ENCODE measurements at regions not wholly inside any gene's neighbourhood (a gene's known extent, or its start where the extent isn't known, plus 50 kb on each side); places are given as distances from the start of the nearest gene placed in this dataset.

DNA sequence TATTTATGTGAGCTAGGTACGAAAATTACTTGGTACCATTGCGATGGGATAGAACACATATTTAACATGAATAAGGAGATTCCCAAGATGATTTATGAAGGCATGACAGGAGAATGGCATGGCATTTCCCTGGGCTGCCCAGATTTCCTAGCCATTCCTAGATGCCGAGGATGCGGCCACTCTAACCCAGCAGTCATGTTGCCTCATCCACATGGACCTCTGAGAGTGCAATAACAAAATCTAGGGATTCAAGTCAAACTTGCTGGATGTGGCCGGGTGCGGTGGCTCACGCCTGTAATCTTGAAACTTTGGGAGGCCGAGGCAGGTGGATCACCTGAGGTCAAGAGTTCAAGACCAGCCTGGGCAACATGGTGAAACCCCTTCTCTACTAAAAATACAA lies 110.8 kb upstream of the ARL4C start:
- no peak overlapping the region for H3K4ac ChIP-seq (ENCODE audit: low read depth, low read length)
- H3K4me2 ChIP-seq (ENCODE audit: low read length), result no peak overlapping the region
- H3K36me3 ChIP-seq (ENCODE audit: control insufficient read depth in 1 of 2, insufficient read depth in 2 of 2, low read length in 2 of 2), result no peaks in the 10 kb centered on the region
- no peak overlapping the region for H3K18ac ChIP-seq (ENCODE audit: low read length)
- no peak overlapping the region for H3K27ac ChIP-seq (ENCODE audit: low read depth, low read length)
- H2BK120ac ChIP-seq (ENCODE audit: insufficient read depth, low read length, poor library complexity), result no peak overlapping the region
- no peak overlapping the region for H2AK5ac ChIP-seq (ENCODE audit: low read length)
- H3K4me3 ChIP-seq (ENCODE audit: low read depth, low read length), result no peak overlapping the region
- no peaks in the 10 kb centered on the region for H3K79me1 ChIP-seq (ENCODE audit: low read length)
- no peak overlapping the region for H3K23ac ChIP-seq (ENCODE audit: low read length)
- H4K12ac ChIP-seq (ENCODE audit: low read depth, low read length), result no peak overlapping the region
- no peak overlapping the region for H3K9ac ChIP-seq (ENCODE audit: low read length)
- H2BK5ac ChIP-seq (ENCODE audit: low read depth, low read length, poor library complexity), result no peak overlapping the region
- no peaks in the 10 kb centered on the region for H3K4me1 ChIP-seq (ENCODE audit: control insufficient read depth in 1 of 2, insufficient read depth in 2 of 2, low read length in 2 of 2)
- no peak overlapping the region for H4K91ac ChIP-seq (ENCODE audit: low read depth, low read length)
- H3K9me3 ChIP-seq (ENCODE audit: insufficient read depth, low read depth, low read length), result no peaks in the 10 kb centered on the region
- peak in 1 of 2 donors; percentile 72 for DNase-seq
- H3K27me3 ChIP-seq (ENCODE audit: insufficient read depth, low read length), result no peaks in the 10 kb centered on the region
- no peak overlapping the region for H4K8ac ChIP-seq (ENCODE audit: low read depth, low read length)
- no CpG with 5 or more reads among the region's 8 CpGs for WGBS (ENCODE audit: extremely low coverage, insufficient coverage, insufficient read length)
- H2AFZ ChIP-seq (ENCODE audit: insufficient read depth, low read length, poor library complexity), result no peak overlapping the region
- H3K79me2 ChIP-seq (ENCODE audit: control insufficient read depth, insufficient read depth, low read length, poor library complexity), result no peaks in the 10 kb centered on the region
- no peak overlapping the region for H3K14ac ChIP-seq (ENCODE audit: low read length)
- no peak overlapping the region for H2BK12ac ChIP-seq (ENCODE audit: low read length)

DNA sequence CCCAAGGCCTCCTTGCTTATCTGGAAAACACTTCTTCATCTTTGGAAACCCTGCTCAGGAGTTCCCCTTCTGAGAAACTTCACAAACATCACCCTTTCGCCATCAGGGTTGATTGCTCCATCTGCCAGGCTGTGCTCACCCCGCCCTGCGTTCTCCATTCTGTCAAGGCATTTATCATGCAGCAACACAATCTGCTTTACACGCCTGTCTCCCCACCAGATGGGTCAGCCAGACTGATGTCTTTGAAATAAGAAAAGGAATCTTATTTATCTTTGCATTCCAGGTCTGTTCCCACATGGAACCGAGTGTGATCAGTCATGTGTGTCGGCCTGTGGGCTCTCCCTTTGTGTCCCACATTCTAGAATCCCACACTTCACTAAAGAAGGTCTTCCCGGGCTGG lies 110.0 kb upstream of the ARL4C start:
- no peak overlapping the region for H3K23ac ChIP-seq (ENCODE audit: low read length)
- no peak overlapping the region for H2BK5ac ChIP-seq (ENCODE audit: low read depth, low read length, poor library complexity)
- no peak overlapping the region for H2AFZ ChIP-seq (ENCODE audit: insufficient read depth, low read length, poor library complexity)
- no peak overlapping the region for H4K8ac ChIP-seq (ENCODE audit: low read depth, low read length)
- peak; percentile 9 to 70 for DNase-seq
- no peak overlapping the region for H3K18ac ChIP-seq (ENCODE audit: low read length)
- H3K4me3 ChIP-seq (ENCODE audit: low read depth, low read length), result no peak overlapping the region
- H3K4me2 ChIP-seq (ENCODE audit: low read length), result no peak overlapping the region
- H4K12ac ChIP-seq (ENCODE audit: low read depth, low read length), result no peak overlapping the region
- H3K9me3 ChIP-seq (ENCODE audit: insufficient read depth, low read depth, low read length), result no peaks in the 10 kb centered on the region
- no peak overlapping the region for H2AK5ac ChIP-seq (ENCODE audit: low read length)
- no peak overlapping the region for H4K91ac ChIP-seq (ENCODE audit: low read depth, low read length)
- H3K4me1 ChIP-seq (ENCODE audit: control insufficient read depth in 1 of 2, insufficient read depth in 2 of 2, low read length in 2 of 2), result no peaks in the 10 kb centered on the region
- H3K27ac ChIP-seq (ENCODE audit: low read depth, low read length), result no peak overlapping the region
- H3K14ac ChIP-seq (ENCODE audit: low read length), result no peak overlapping the region
- no peaks in the 10 kb centered on the region for H3K36me3 ChIP-seq (ENCODE audit: control insufficient read depth in 1 of 2, insufficient read depth in 2 of 2, low read length in 2 of 2)
- no peak overlapping the region for H2BK120ac ChIP-seq (ENCODE audit: insufficient read depth, low read length, poor library complexity)
- no CpG with 5 or more reads among the region's 7 CpGs for WGBS (ENCODE audit: extremely low coverage, insufficient coverage, insufficient read length)
- H3K79me1 ChIP-seq (ENCODE audit: low read length), result no peaks in the 10 kb centered on the region
- H3K79me2 ChIP-seq (ENCODE audit: control insufficient read depth, insufficient read depth, low read length, poor library complexity), result no peaks in the 10 kb centered on the region
- no peaks in the 10 kb centered on the region for H3K27me3 ChIP-seq (ENCODE audit: insufficient read depth, low read length)
- no peak overlapping the region for H3K9ac ChIP-seq (ENCODE audit: low read length)
- H2BK12ac ChIP-seq (ENCODE audit: low read length), result no peak overlapping the region
- H3K4ac ChIP-seq (ENCODE audit: low read depth, low read length), result no peak overlapping the region

DNA sequence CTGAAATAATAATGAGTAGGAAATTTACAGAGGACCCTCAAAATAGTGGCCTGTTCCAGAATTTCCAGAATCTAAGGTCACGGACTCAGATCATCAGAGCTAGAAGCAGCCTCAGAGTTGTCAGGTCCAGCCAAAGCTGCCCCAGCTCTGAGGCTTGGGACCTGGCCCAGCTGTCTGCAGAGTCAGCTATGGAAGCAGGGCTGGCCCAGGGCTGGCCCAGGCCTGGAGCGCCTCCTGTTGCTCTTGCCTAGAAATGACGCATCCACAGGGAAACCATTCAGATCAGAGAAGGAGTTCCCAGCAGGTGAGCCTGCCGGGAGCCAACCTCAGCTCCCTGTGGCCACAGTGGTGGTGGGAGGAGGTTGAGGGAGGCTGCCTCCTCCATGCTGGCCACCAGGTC lies 106.7 kb upstream of the ARL4C start:
- no CpG with 5 or more reads among the region's 4 CpGs for WGBS (ENCODE audit: extremely low coverage, insufficient coverage, insufficient read length)
- Histone ChIP-seq H4K91ac (ENCODE audit: low read depth, low read length) (no peak overlapping the region), H2AK5ac (ENCODE audit: low read length) (no peak overlapping the region)

GRCh38 chr2:234601213-234601612 lies 104.3 kb upstream of the ARL4C start:
- Histone ChIP-seq H3K36me3 (ENCODE audit: control insufficient read depth in 1 of 2, insufficient read depth in 2 of 2, low read length in 2 of 2) (no peaks in the 10 kb centered on the region), H3K9me3 (ENCODE audit: insufficient read depth, low read depth, low read length) (no peaks in the 10 kb centered on the region), H3K4ac (ENCODE audit: low read depth, low read length) (no peak overlapping the region), H3K4me1 (ENCODE audit: control insufficient read depth in 1 of 2, insufficient read depth in 2 of 2, low read length in 2 of 2) (no peaks in the 10 kb centered on the region), H4K8ac (ENCODE audit: low read depth, low read length) (no peak overlapping the region), H4K91ac (ENCODE audit: low read depth, low read length) (no peak overlapping the region), H3K4me3 (ENCODE audit: low read depth, low read length) (no peak overlapping the region), H4K12ac (ENCODE audit: low read depth, low read length) (no peak overlapping the region), H3K9ac (ENCODE audit: low read length) (no peak overlapping the region), H2BK120ac (ENCODE audit: insufficient read depth, low read length, poor library complexity) (no peak overlapping the region), H2BK5ac (ENCODE audit: low read depth, low read length, poor library complexity) (no peak overlapping the region), H2BK12ac (ENCODE audit: low read length) (no peak overlapping the region), H3K27me3 (ENCODE audit: insufficient read depth, low read length) (no peaks in the 10 kb centered on the region), H3K23ac (ENCODE audit: low read length) (no peak overlapping the region), H3K79me1 (ENCODE audit: low read length) (no peaks in the 10 kb centered on the region), H3K14ac (ENCODE audit: low read length) (no peak overlapping the region), H2AFZ (ENCODE audit: insufficient read depth, low read length, poor library complexity) (no peak overlapping the region), H3K18ac (ENCODE audit: low read length) (no peak overlapping the region), H2AK5ac (ENCODE audit: low read length) (no peak overlapping the region), H3K4me2 (ENCODE audit: low read length) (no peak overlapping the region), H3K79me2 (ENCODE audit: control insufficient read depth, insufficient read depth, low read length, poor library complexity) (no peaks in the 10 kb centered on the region), H3K27ac (ENCODE audit: low read depth, low read length) (no peak overlapping the region)
- no peak for DNase-seq
- WGBS (ENCODE audit: extremely low coverage, insufficient coverage, insufficient read length), result no CpG with 5 or more reads among the region's 5 CpGs

More for the DNA sequence above, 106.7 kb upstream of the ARL4C start:
- Histone ChIP-seq H3K4me2 (ENCODE audit: low read length) (no peak overlapping the region), H3K9me3 (ENCODE audit: insufficient read depth, low read depth, low read length) (no peaks in the 10 kb centered on the region), H3K23ac (ENCODE audit: low read length) (no peak overlapping the region), H3K4ac (ENCODE audit: low read depth, low read length) (no peak overlapping the region), H3K14ac (ENCODE audit: low read length) (no peak overlapping the region), H3K36me3 (ENCODE audit: control insufficient read depth in 1 of 2, insufficient read depth in 2 of 2, low read length in 2 of 2) (no peaks in the 10 kb centered on the region), H2BK12ac (ENCODE audit: low read length) (no peak overlapping the region), H2BK120ac (ENCODE audit: insufficient read depth, low read length, poor library complexity) (no peak overlapping the region), H4K12ac (ENCODE audit: low read depth, low read length) (no peak overlapping the region), H3K18ac (ENCODE audit: low read length) (no peak overlapping the region), H3K27me3 (ENCODE audit: insufficient read depth, low read length) (no peaks in the 10 kb centered on the region), H3K4me3 (ENCODE audit: low read depth, low read length) (no peak overlapping the region), H4K8ac (ENCODE audit: low read depth, low read length) (no peak overlapping the region), H3K4me1 (ENCODE audit: control insufficient read depth in 1 of 2, insufficient read depth in 2 of 2, low read length in 2 of 2) (no peaks in the 10 kb centered on the region), H2AFZ (ENCODE audit: insufficient read depth, low read length, poor library complexity) (no peak overlapping the region), H2BK5ac (ENCODE audit: low read depth, low read length, poor library complexity) (no peak overlapping the region), H3K79me2 (ENCODE audit: control insufficient read depth, insufficient read depth, low read length, poor library complexity) (no peaks in the 10 kb centered on the region), H3K9ac (ENCODE audit: low read length) (no peak overlapping the region), H3K27ac (ENCODE audit: low read depth, low read length) (no peak overlapping the region), H3K79me1 (ENCODE audit: low read length) (no peaks in the 10 kb centered on the region)
- no peak for DNase-seq

GRCh38 chr2:234597576-234597861 lies 100.6 kb upstream of the ARL4C start:
- WGBS (ENCODE audit: extremely low coverage, insufficient coverage, insufficient read length), result no CpG with 5 or more reads among the region's 6 CpGs
- H4K12ac ChIP-seq (ENCODE audit: low read depth, low read length), result no peak overlapping the region

More at GRCh38 chr2:234597576-234597861, 100.6 kb upstream of the ARL4C start:
- Histone ChIP-seq H2AFZ (ENCODE audit: insufficient read depth, low read length, poor library complexity) (no peak overlapping the region), H3K4me2 (ENCODE audit: low read length) (no peak overlapping the region), H3K36me3 (ENCODE audit: control insufficient read depth in 1 of 2, insufficient read depth in 2 of 2, low read length in 2 of 2) (no peaks in the 10 kb centered on the region), H3K4ac (ENCODE audit: low read depth, low read length) (no peak overlapping the region), H3K79me1 (ENCODE audit: low read length) (no peaks in the 10 kb centered on the region), H3K79me2 (ENCODE audit: control insufficient read depth, insufficient read depth, low read length, poor library complexity) (no peaks in the 10 kb centered on the region), H3K14ac (ENCODE audit: low read length) (no peak overlapping the region), H2AK5ac (ENCODE audit: low read length) (no peak overlapping the region), H2BK12ac (ENCODE audit: low read length) (no peak overlapping the region), H3K9ac (ENCODE audit: low read length) (no peak overlapping the region), H3K18ac (ENCODE audit: low read length) (no peak overlapping the region), H2BK120ac (ENCODE audit: insufficient read depth, low read length, poor library complexity) (no peak overlapping the region), H4K91ac (ENCODE audit: low read depth, low read length) (no peak overlapping the region), H2BK5ac (ENCODE audit: low read depth, low read length, poor library complexity) (no peak overlapping the region), H3K4me1 (ENCODE audit: control insufficient read depth in 1 of 2, insufficient read depth in 2 of 2, low read length in 2 of 2) (no peaks in the 10 kb centered on the region), H3K27ac (ENCODE audit: low read depth, low read length) (no peak overlapping the region), H3K4me3 (ENCODE audit: low read depth, low read length) (no peak overlapping the region), H4K8ac (ENCODE audit: low read depth, low read length) (no peak overlapping the region), H3K23ac (ENCODE audit: low read length) (no peak overlapping the region), H3K27me3 (ENCODE audit: insufficient read depth, low read length) (no peaks in the 10 kb centered on the region), H3K9me3 (ENCODE audit: insufficient read depth, low read depth, low read length) (no peaks in the 10 kb centered on the region)
- no peak for DNase-seq

Data from trophoblast cell (in vitro differentiated cells and primary cell).